BE2C (cell line): ENCODE measurements at regions not wholly inside any gene's neighbourhood (a gene's known extent, or its start where the extent isn't known, plus 50 kb on each side); places are given as distances from the start of the nearest gene placed in this dataset.
"Not testable (repeated sequence)": the region's sequence is repeated elsewhere in the genome, so short reads cannot be mapped to it uniquely, and the experiment has no call there.

Source experiments
- DNase-seq: peaks from one replicate; pipeline ENCODE4 v3.0.0-alpha.2; 2020
- H3K27me3 ChIP-seq: fragments of 250-450 bp; sonication (Bioruptor Pico); 2 replicates; pipeline ENCODE4 v1.5.1; 2020; ENCODE audit warnings: mild to moderate bottlenecking
- H3K36me3 ChIP-seq: fragments of 250-450 bp; sonication (Bioruptor Pico); 2 replicates; pipeline ENCODE4 v1.5.1; 2020; ENCODE audit warnings: mild to moderate bottlenecking
- H3K4me1 ChIP-seq: fragments of 250-450 bp; sonication (Bioruptor Pico); 2 replicates; pipeline ENCODE4 v1.5.1; 2020
- H3K4me3 ChIP-seq: 2 replicates; pipeline ENCODE4 v1.5.1; 2011; ENCODE audit warnings: low read depth, low read length
- H3K9me3 ChIP-seq: fragments of 250-450 bp; sonication (Bioruptor Pico); 2 replicates; pipeline ENCODE4 v1.5.1; 2020
- CTCF ChIP-seq: IDR thresholded peaks from 2 replicates; pipeline ENCODE4 v1.5.1; 2012; ENCODE audit warnings: mild to moderate bottlenecking, low read depth, low read length

- H3K9me3 ChIP-seq = no peaks in the 10 kb centered on the region
- H3K36me3 ChIP-seq = no peaks in the 10 kb centered on the region
- H3K4me3 ChIP-seq = peak overlapping the region; percentile 58
- peaks cover 3% of the 10 kb centered on the region for H3K4me1 ChIP-seq
- peak; percentile 87 for DNase-seq
- no peaks in the 10 kb centered on the region for H3K27me3 ChIP-seq
- peak; percentile 79 for TF ChIP-seq CTCF
Measured at GRCh38 chr2:42974721-42975717, 182.6 kb upstream of the HAAO start.

GRCh38 chr2:42974169-42974720, 181.9 kb upstream of the HAAO start:
- peaks cover 9% of the 10 kb centered on the region for H3K4me1 ChIP-seq
- no peak for TF ChIP-seq CTCF

GRCh38 chr2:42973726-42974125, 181.3 kb upstream of the HAAO start:
- no peak for TF ChIP-seq CTCF

More at GRCh38 chr2:42974169-42974720, 181.9 kb upstream of the HAAO start:
- no peak overlapping the region for H3K4me3 ChIP-seq
- H3K9me3 ChIP-seq = no peaks in the 10 kb centered on the region
- H3K27me3 ChIP-seq = no peaks in the 10 kb centered on the region
- DNase-seq = no peak
- no peaks in the 10 kb centered on the region for H3K36me3 ChIP-seq

GRCh38 chr2:42972933-42973516, 180.6 kb upstream of the HAAO start:
- H3K9me3 ChIP-seq, H3K27me3 ChIP-seq, H3K36me3 ChIP-seq, DNase-seq, H3K4me3 ChIP-seq: not testable (repeated sequence)
- H3K4me1 ChIP-seq = peaks cover 11% of the 10 kb centered on the region

More at GRCh38 chr2:42973726-42974125, 181.3 kb upstream of the HAAO start:
- no peaks in the 10 kb centered on the region for H3K9me3 ChIP-seq
- peaks cover 9% of the 10 kb centered on the region for H3K4me1 ChIP-seq
- no peaks in the 10 kb centered on the region for H3K27me3 ChIP-seq
- no peak for DNase-seq
- H3K4me3 ChIP-seq = no peak overlapping the region
- no peaks in the 10 kb centered on the region for H3K36me3 ChIP-seq

- Histone ChIP-seq H3K4me3 (no peak overlapping the region), H3K36me3 (no peaks in the 10 kb centered on the region), H3K9me3 (no peaks in the 10 kb centered on the region), H3K4me1 (peaks cover 14% of the 10 kb centered on the region), H3K27me3 (no peaks in the 10 kb centered on the region)
- DNase-seq = no peak
- no peak for TF ChIP-seq CTCF
Measured at GRCh38 chr2:42971947-42972736, 179.8 kb upstream of the HAAO start.

- Histone ChIP-seq H3K9me3 (no peaks in the 10 kb centered on the region), H3K4me3 (no peak overlapping the region), H3K4me1 (peaks cover 14% of the 10 kb centered on the region), H3K27me3 (no peaks in the 10 kb centered on the region), H3K36me3 (no peaks in the 10 kb centered on the region)
- no peak for TF ChIP-seq CTCF
- DNase-seq = no peak
Measured at GRCh38 chr2:42971381-42971780, 179.0 kb upstream of the HAAO start.
